ENCODE measurements at regions not wholly inside any gene's neighbourhood (a gene's known extent, or its start where the extent isn't known, plus 50 kb on each side); places are given as distances from the start of the nearest gene placed in this dataset.
"Not testable (repeated sequence)": the region's sequence is repeated elsewhere in the genome, so short reads cannot be mapped to it uniquely, and the experiment has no call there.

GRCh38 chr12:24361877-24362580 lies 412.6 kb upstream of the SOX5 start:
- Mint-ChIP-seq H3K9me3 (no peaks in the 10 kb centered on the region), H3K4me3 (no peak overlapping the region), H3K27ac (no peak overlapping the region), H3K4me1 (ENCODE audit: low read depth in 2 of 2) (peaks cover 0 to 4% of the 10 kb centered on the region in 2 donors), H3K27me3 (peaks cover 0 to 7% of the 10 kb centered on the region in 2 donors), H3K36me3 (no peaks in the 10 kb centered on the region)
- peak in 1 of 2 donors; percentile 20 for ATAC-seq
- DNase-seq (ENCODE audit: low spot score): no peak

GRCh38 chr12:24360907-24361306 lies 411.4 kb upstream of the SOX5 start:
- H3K9me3 Mint-ChIP-seq: no peaks in the 10 kb centered on the region
- ATAC-seq (no peak), DNase-seq (ENCODE audit: low spot score) (no peak)
- H3K4me3 Mint-ChIP-seq: no peak overlapping the region
- peaks cover 0 to 7% of the 10 kb centered on the region in 2 donors for H3K27me3 Mint-ChIP-seq
- no peak overlapping the region for H3K27ac Mint-ChIP-seq
- peaks cover 0 to 4% of the 10 kb centered on the region in 2 donors for H3K4me1 Mint-ChIP-seq (ENCODE audit: low read depth in 2 of 2)
- no peaks in the 10 kb centered on the region for H3K36me3 Mint-ChIP-seq

DNA sequence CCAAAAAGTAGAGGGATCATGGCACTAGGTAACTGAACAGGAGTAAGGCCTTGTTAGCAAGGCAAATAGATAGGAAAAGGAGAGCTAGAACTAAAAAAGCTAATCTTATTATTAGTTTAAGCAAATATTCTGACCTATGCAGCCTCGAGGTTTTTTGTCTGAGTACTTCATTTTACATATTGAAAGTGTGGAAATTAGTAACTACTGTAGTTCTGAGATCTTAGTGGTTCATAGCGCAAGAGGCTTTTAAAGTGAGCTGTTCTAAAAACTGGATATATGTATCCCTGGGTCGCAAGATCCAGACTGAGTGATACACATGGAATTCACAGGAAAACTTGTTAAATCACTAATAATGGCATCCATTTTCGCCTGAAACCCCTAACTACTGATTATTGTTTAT lies 411.0 kb upstream of the SOX5 start:
- Mint-ChIP-seq H3K4me3 (no peak overlapping the region), H3K9me3 (no peaks in the 10 kb centered on the region), H3K27me3 (peaks cover 0 to 7% of the 10 kb centered on the region in 2 donors), H3K4me1 (ENCODE audit: low read depth in 2 of 2) (peaks cover 0 to 4% of the 10 kb centered on the region in 2 donors), H3K27ac (no peak overlapping the region), H3K36me3 (no peaks in the 10 kb centered on the region)
- DNase-seq (ENCODE audit: low spot score): no peak
- no peak for ATAC-seq

GRCh38 chr12:24360057-24360456 lies 410.6 kb upstream of the SOX5 start:
- Mint-ChIP-seq H3K27me3 (peaks cover 0 to 7% of the 10 kb centered on the region in 2 donors), H3K9me3 (no peaks in the 10 kb centered on the region), H3K4me3 (no peak overlapping the region), H3K4me1 (ENCODE audit: low read depth in 2 of 2) (peaks cover 0 to 4% of the 10 kb centered on the region in 2 donors), H3K27ac (no peak overlapping the region), H3K36me3 (no peaks in the 10 kb centered on the region)
- DNase-seq (ENCODE audit: low spot score) (no peak), ATAC-seq (no peak)

- Mint-ChIP-seq H3K4me3 (no peak overlapping the region), H3K27ac (no peak overlapping the region), H3K4me1 (ENCODE audit: low read depth in 2 of 2) (peaks cover 0 to 4% of the 10 kb centered on the region in 2 donors), H3K9me3 (no peaks in the 10 kb centered on the region), H3K27me3 (peaks cover 0 to 7% of the 10 kb centered on the region in 2 donors), H3K36me3 (no peaks in the 10 kb centered on the region)
- DNase-seq (ENCODE audit: low spot score): no peak
- ATAC-seq: no peak
Measured at GRCh38 chr12:24359418-24359817, 409.9 kb upstream of the SOX5 start.

DNA sequence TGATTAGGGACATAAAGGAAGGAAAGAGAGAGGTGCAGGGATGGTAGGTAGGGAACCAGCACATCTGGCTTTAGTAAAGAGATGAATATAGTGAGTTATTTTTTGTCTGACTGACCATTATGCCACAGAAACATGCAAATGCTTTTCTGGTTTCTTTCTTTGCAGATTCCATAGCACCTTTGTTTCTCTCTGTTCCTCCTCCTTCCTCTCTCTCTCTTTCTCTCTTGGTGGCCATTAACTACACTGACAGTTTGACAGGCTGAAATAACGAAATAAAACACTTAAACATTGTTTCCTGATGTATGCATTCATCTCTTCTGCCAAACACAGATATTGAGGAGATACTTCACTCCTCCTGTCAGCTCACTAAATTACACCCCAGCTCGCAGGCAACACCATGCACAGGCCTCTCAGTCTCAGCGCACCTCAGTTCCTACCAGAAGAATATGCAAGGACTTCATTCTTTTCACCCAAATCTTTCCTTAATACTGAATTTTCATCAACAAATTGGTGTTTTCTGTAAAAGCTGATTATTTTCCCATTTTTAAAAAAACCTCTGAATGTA lies 406.9 kb upstream of the SOX5 start:
- no peaks in the 10 kb centered on the region for H3K4me1 Mint-ChIP-seq (ENCODE audit: low read depth in 2 of 2)
- ATAC-seq (no peak), DNase-seq (ENCODE audit: low spot score) (no peak)
- no peak overlapping the region for H3K27ac Mint-ChIP-seq
- H3K4me3 Mint-ChIP-seq: no peak overlapping the region
- no peaks in the 10 kb centered on the region for H3K36me3 Mint-ChIP-seq
- H3K27me3 Mint-ChIP-seq: no peaks in the 10 kb centered on the region
- H3K9me3 Mint-ChIP-seq: no peaks in the 10 kb centered on the region

DNA sequence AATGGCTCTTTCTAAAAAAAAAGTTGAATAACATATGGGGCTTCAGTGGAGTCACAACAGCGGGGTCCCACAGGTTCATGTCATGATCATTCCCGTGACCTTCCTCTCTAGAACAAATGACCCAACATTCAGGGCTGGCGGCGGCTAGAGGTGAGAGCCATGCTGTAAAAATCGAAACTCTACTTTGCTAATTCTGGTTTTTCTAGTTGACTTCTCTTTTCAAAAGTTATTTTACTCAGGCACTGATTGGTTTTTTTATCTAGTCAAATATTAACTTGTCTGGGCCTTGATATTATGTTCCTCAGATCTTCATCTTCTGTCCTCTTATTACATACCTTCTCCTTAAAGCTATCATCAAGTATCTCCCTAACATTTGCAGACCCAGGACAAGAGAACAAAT lies 402.9 kb upstream of the SOX5 start:
- no peak overlapping the region for H3K27ac Mint-ChIP-seq
- no peak overlapping the region for H3K4me3 Mint-ChIP-seq
- no peaks in the 10 kb centered on the region for H3K27me3 Mint-ChIP-seq
- no peaks in the 10 kb centered on the region for H3K9me3 Mint-ChIP-seq
- no peak for ATAC-seq
- no peaks in the 10 kb centered on the region for H3K4me1 Mint-ChIP-seq (ENCODE audit: low read depth in 2 of 2)
- peaks cover 4% of the 10 kb centered on the region for H3K36me3 Mint-ChIP-seq
- DNase-seq (ENCODE audit: low spot score): no peak

GRCh38 chr12:24349051-24349799 lies 399.8 kb upstream of the SOX5 start:
- no peaks in the 10 kb centered on the region for H3K4me1 Mint-ChIP-seq (ENCODE audit: low read depth in 2 of 2)
- H3K36me3 Mint-ChIP-seq: peaks cover 4% of the 10 kb centered on the region
- no peak overlapping the region for H3K4me3 Mint-ChIP-seq
- no peak for ATAC-seq
- DNase-seq (ENCODE audit: low spot score): no peak
- H3K27ac Mint-ChIP-seq: no peak overlapping the region
- no peaks in the 10 kb centered on the region for H3K9me3 Mint-ChIP-seq
- H3K27me3 Mint-ChIP-seq: no peaks in the 10 kb centered on the region

DNA sequence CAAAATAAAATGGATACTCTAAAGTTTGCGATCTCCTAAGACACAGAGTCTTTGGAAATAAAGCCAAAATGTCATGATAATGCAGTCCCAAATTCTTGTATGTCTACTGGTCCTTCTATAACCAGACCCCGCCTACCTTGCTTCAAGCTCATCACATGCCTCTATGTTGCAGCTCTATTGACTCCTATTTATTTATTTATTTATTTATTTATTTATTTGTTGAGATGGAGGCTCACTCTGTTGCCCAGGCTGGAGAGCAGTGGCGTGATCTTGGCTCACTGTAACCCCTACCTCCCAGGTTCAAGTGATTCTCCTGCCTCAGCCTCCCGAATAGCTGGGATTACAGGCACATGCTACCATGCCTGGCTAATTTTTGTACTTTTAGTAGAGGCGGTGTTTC lies 398.7 kb upstream of the SOX5 start:
- ATAC-seq; H3K4me3 Mint-ChIP-seq; DNase-seq (ENCODE audit: low spot score); H3K27ac Mint-ChIP-seq; H3K36me3 Mint-ChIP-seq; H3K9me3 Mint-ChIP-seq; H3K4me1 Mint-ChIP-seq (ENCODE audit: low read depth in 2 of 2); H3K27me3 Mint-ChIP-seq: not testable (repeated sequence)

DNA sequence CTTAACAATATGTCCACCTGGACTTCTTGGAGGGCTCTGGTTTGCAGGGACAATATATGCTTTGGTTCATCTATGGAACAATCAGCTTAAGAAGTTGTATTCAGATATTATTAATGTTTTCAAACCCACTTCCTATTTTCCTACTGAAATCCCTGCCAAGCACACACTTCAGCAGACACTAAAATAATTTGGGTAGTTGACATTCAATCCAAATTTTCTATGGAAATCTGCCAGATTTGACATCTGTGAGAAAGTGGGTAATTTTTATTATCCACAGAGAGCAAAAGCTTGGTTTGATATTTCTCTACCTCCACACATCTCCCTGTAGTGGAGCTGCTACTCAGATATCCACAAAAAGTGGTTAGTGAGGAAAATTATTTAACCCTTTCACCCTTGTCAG lies 378.8 kb upstream of the SOX5 start:
- ATAC-seq: no peak
- Mint-ChIP-seq H3K9me3 (peaks cover 9% of the 10 kb centered on the region), H3K27ac (no peak overlapping the region), H3K4me3 (no peak overlapping the region), H3K27me3 (peaks cover 0 to 2% of the 10 kb centered on the region in 2 donors), H3K36me3 (peaks cover 6% of the 10 kb centered on the region), H3K4me1 (ENCODE audit: low read depth in 2 of 2) (no peaks in the 10 kb centered on the region)
- DNase-seq (ENCODE audit: low spot score): no peak

- Mint-ChIP-seq H3K27me3 (peaks cover 0 to 2% of the 10 kb centered on the region in 2 donors), H3K36me3 (no peaks in the 10 kb centered on the region), H3K4me1 (ENCODE audit: low read depth in 2 of 2) (no peaks in the 10 kb centered on the region), H3K9me3 (peaks cover 6% of the 10 kb centered on the region), H3K4me3 (no peak overlapping the region), H3K27ac (no peak overlapping the region)
- ATAC-seq: no peak
- no peak for DNase-seq (ENCODE audit: low spot score)
Measured at GRCh38 chr12:24325331-24325730, 375.9 kb upstream of the SOX5 start.

GRCh38 chr12:24307716-24308335 lies 358.4 kb upstream of the SOX5 start:
- Mint-ChIP-seq H3K9me3 (peaks cover 8% of the 10 kb centered on the region), H3K27me3 (no peaks in the 10 kb centered on the region), H3K4me1 (ENCODE audit: low read depth in 2 of 2) (no peaks in the 10 kb centered on the region), H3K36me3 (no peaks in the 10 kb centered on the region), H3K4me3 (no peak overlapping the region), H3K27ac (no peak overlapping the region)
- DNase-seq (ENCODE audit: low spot score) (no peak), ATAC-seq (no peak)

GRCh38 chr12:24307153-24307552 lies 357.7 kb upstream of the SOX5 start:
- Mint-ChIP-seq H3K27me3 (no peaks in the 10 kb centered on the region), H3K4me1 (ENCODE audit: low read depth in 2 of 2) (no peaks in the 10 kb centered on the region), H3K9me3 (peaks cover 8% of the 10 kb centered on the region), H3K36me3 (no peaks in the 10 kb centered on the region), H3K27ac (no peak overlapping the region), H3K4me3 (no peak overlapping the region)
- ATAC-seq: no peak
- no peak for DNase-seq (ENCODE audit: low spot score)

GRCh38 chr12:24306001-24306400 lies 356.5 kb upstream of the SOX5 start:
- Mint-ChIP-seq H3K27ac (no peak overlapping the region), H3K4me3 (no peak overlapping the region), H3K9me3 (peaks cover 8% of the 10 kb centered on the region), H3K36me3 (no peaks in the 10 kb centered on the region), H3K27me3 (no peaks in the 10 kb centered on the region), H3K4me1 (ENCODE audit: low read depth in 2 of 2) (no peaks in the 10 kb centered on the region)
- DNase-seq (ENCODE audit: low spot score): no peak
- ATAC-seq: no peak

Measured in natural killer cell treated with Interleukin-12 subunit alpha and Interleukin-12 subunit beta and Interleukin-15 and Interleukin-18, amount 100 ng/mL, for 72 hours (primary cell).